Stomach (tissue), 8 donors: ENCODE measurements at regions not wholly inside any gene's neighbourhood (a gene's known extent, or its start where the extent isn't known, plus 50 kb on each side); places are given as distances from the start of the nearest gene placed in this dataset.

ENCODE experiments used
- DNase-seq, 2 donors: peaks; one replicate each; pipeline versions ENCODE4 v3.0.0 to v3.0.0-alpha.2; 2013 to 2019
- H3K27ac ChIP-seq, 5 donors: fragments of 200-600 bp in 4 of 5; sonication (generic) in 4 of 5; one replicate each; pipeline ENCODE4 v1.5.1; 2013 to 2019; ENCODE audit warnings: mild to moderate bottlenecking in 1 of 5, moderate library complexity in 1 of 5
- H3K27me3 ChIP-seq, 3 donors: fragments of 200-600 bp; sonication (generic); one replicate each; pipeline ENCODE4 v1.5.1; 2017 to 2019; ENCODE audit warnings: mixed run types in 1 of 3
- H3K36me3 ChIP-seq, 4 donors: fragments of 200-600 bp; sonication (generic); 1 replicate in 3 of 4; 2 replicates in 1 of 4; pipeline ENCODE4 v1.5.1; 2016 to 2019
- H3K4me1 ChIP-seq, 4 donors: fragments of 200-600 bp; sonication (generic); one replicate each; pipeline ENCODE4 v1.5.1; 2016 to 2019
- H3K4me3 ChIP-seq, 4 donors: fragments of 200-600 bp; sonication (generic) in 3 of 4; one replicate each; pipeline ENCODE4 v1.5.1; 2016 to 2019; ENCODE audit warnings: mild to moderate bottlenecking in 1 of 4
- H3K9me3 ChIP-seq, 4 donors: fragments of 200-600 bp; sonication (generic); one replicate each; pipeline ENCODE4 v1.5.1; 2016 to 2019
- CTCF ChIP-seq, 7 experiments: fragments of 450-650 bp in 4 of 7; fragments of 200-600 bp in 3 of 7; sonication (generic) in 3 of 7; IDR thresholded peaks; one replicate each; pipeline ENCODE4 v1.5.1; 2016 to 2019; ENCODE audit warnings: antibody characterized with exemption in 7 of 7, control low read depth in 2 of 7, mild to moderate bottlenecking in 1 of 7
- EP300 ChIP-seq: sonication (generic); formaldehyde crosslinking; IDR thresholded peaks from one replicate; pipeline ENCODE4 v1.6.1; 2017; ENCODE audit warnings: antibody characterized with exemption
- POLR2A ChIP-seq, 4 donors: fragments of 450-650 bp; IDR thresholded peaks; one replicate each; pipeline ENCODE4 v1.6.1; 2016; ENCODE audit warnings: antibody characterized with exemption in 4 of 4, control low read depth in 2 of 4, mild to moderate bottlenecking in 1 of 4, moderate library complexity in 1 of 4
- POLR2AphosphoS5 ChIP-seq, 3 donors: sonication (generic); formaldehyde crosslinking; IDR thresholded peaks; one replicate each; pipeline ENCODE4 v1.6.1; 2016; ENCODE audit warnings: antibody characterized with exemption in 3 of 3
- WGBS, 5 donors: extraction: QIAGEN DNeasy Blood & Tissue Kit in 3 of 5; methylation state at CpG; one replicate each; pipeline versions ENCODE4 v1.1.5 to v1.1.7; 2013 to 2018; 5-methylcytosine and 5-hydroxymethylcytosine counted together
- intact Hi-C: fragments of 100-400 bp; cut with DNase I; formaldehyde crosslinking; loops from one replicate; pipeline ENCODE4 v1.15.1; 2023; ENCODE audit warnings: low total_unique reads
- donor health status: healthy with polysubstance abuse.
- donor health status: Bipolar disorder and iron deficiency.
- donor health status: healthy.

GRCh38 chr12:13368971-13369370, 172.4 kb downstream of the EMP1 start:
- no peak overlapping the region for H3K27ac ChIP-seq
- no peaks in the 10 kb centered on the region for H3K36me3 ChIP-seq
- no peaks in the 10 kb centered on the region for H3K9me3 ChIP-seq
- no peak for TF ChIP-seq POLR2A (IDR thresholded peaks at IDR 0.05)
- TF ChIP-seq POLR2AphosphoS5 (IDR thresholded peaks at IDR 0.05), result no peak
- TF ChIP-seq EP300, result no peak
- no peak for TF ChIP-seq CTCF (IDR thresholded peaks at IDR 0.05)
- WGBS, 5 donors, result 87 to 98% (median 94%) methylated on average over 2 of the region's 2 CpGs
- peaks cover 0 to 17% (median 9%) of the 10 kb centered on the region in 4 donors for H3K4me1 ChIP-seq
- H3K27me3 ChIP-seq, result no peaks in the 10 kb centered on the region
- no peak for DNase-seq
- intact Hi-C loops, result loop anchor here (10.0 kb wide), 1 partner anchor 166 kb away; no protein-coding TSS in a partner anchor
- H3K4me3 ChIP-seq, result no peak overlapping the region

- 50 to 100% (median 82%) methylated on average over 1 of the region's 1 CpG for WGBS, 5 donors
- Histone ChIP-seq H3K9me3 (no peaks in the 10 kb centered on the region), H3K27me3 (no peaks in the 10 kb centered on the region), H3K27ac (no peak overlapping the region), H3K36me3 (no peaks in the 10 kb centered on the region), H3K4me3 (no peak overlapping the region), H3K4me1 (peaks cover 0 to 17% (median 9%) of the 10 kb centered on the region in 4 donors)
- no peak for DNase-seq
- intact Hi-C loops, result loop anchor here (10.0 kb wide), 1 partner anchor 166 kb away; no protein-coding TSS in a partner anchor
- TF ChIP-seq EP300 (no peak), CTCF (IDR thresholded peaks at IDR 0.05) (no peak), POLR2AphosphoS5 (IDR thresholded peaks at IDR 0.05) (no peak), POLR2A (IDR thresholded peaks at IDR 0.05) (no peak)
Measured at GRCh38 chr12:13368431-13368830, 171.9 kb downstream of the EMP1 start.

GRCh38 chr12:13367973-13368372, 171.4 kb downstream of the EMP1 start:
- WGBS, 5 donors, result 83 to 93% (median 91%) methylated on average over 5 to 11 of the region's 11 CpGs
- TF ChIP-seq POLR2AphosphoS5 (IDR thresholded peaks at IDR 0.05) (no peak), EP300 (no peak), POLR2A (IDR thresholded peaks at IDR 0.05) (no peak), CTCF (IDR thresholded peaks at IDR 0.05) (no peak)
- intact Hi-C loops, result loop anchor here (10.0 kb wide), 1 partner anchor 167 kb away; no protein-coding TSS in a partner anchor
- H3K36me3 ChIP-seq, result no peaks in the 10 kb centered on the region
- peaks cover 0 to 17% (median 9%) of the 10 kb centered on the region in 4 donors for H3K4me1 ChIP-seq
- no peak overlapping the region for H3K4me3 ChIP-seq
- no peaks in the 10 kb centered on the region for H3K9me3 ChIP-seq
- no peak for DNase-seq
- H3K27me3 ChIP-seq, result no peaks in the 10 kb centered on the region
- H3K27ac ChIP-seq, result no peak overlapping the region

- no peak for TF ChIP-seq EP300
- TF ChIP-seq POLR2A (IDR thresholded peaks at IDR 0.05), result no peak
- no peak for TF ChIP-seq CTCF (IDR thresholded peaks at IDR 0.05)
- no peak for TF ChIP-seq POLR2AphosphoS5 (IDR thresholded peaks at IDR 0.05)
- Histone ChIP-seq H3K4me3 (no peak overlapping the region), H3K4me1 (peaks cover 0 to 17% (median 5%) of the 10 kb centered on the region in 4 donors), H3K27me3 (no peaks in the 10 kb centered on the region), H3K9me3 (no peaks in the 10 kb centered on the region), H3K36me3 (no peaks in the 10 kb centered on the region), H3K27ac (no peak overlapping the region)
- no peak for DNase-seq
- intact Hi-C loops, result loop anchor here (10.0 kb wide), 1 partner anchor 169 kb away; no protein-coding TSS in a partner anchor
- 92 to 95% (median 94%) methylated on average over 15 to 16 of the region's 16 CpGs for WGBS, 5 donors
Measured at GRCh38 chr12:13365748-13366366, 169.3 kb downstream of the EMP1 start.
